SK-N-MC (cell line): ENCODE measurements at regions not wholly inside any gene's neighbourhood (a gene's known extent, or its start where the extent isn't known, plus 50 kb on each side); places are given as distances from the start of the nearest gene placed in this dataset.
A peak's percentile ranks its signal among the peaks of the same experiment; 100 is the strongest.

ENCODE experiments used
- EZH2 ChIP-seq: fragments of 200-600 bp; sonication (generic); IDR thresholded peaks from one replicate; pipeline ENCODE4 v1.6.1; 2017; ENCODE audit warnings: antibody characterized with exemption
- FOXP2 ChIP-seq: optimal IDR thresholded peaks from 2 replicates; pipeline ENCODE3; 2011; ENCODE audit warnings: mild to moderate bottlenecking, moderate library complexity; ENCODE audit not compliant: insufficient read depth; ENCODE audit errors: extremely low read length, control extremely low read depth
- POLR2AphosphoS5 ChIP-seq: IDR thresholded peaks from 2 replicates; pipeline ENCODE4 v1.6.1; 2012; ENCODE audit warnings: mild to moderate bottlenecking, low read depth, low read length, borderline replicate concordance

DNA sequence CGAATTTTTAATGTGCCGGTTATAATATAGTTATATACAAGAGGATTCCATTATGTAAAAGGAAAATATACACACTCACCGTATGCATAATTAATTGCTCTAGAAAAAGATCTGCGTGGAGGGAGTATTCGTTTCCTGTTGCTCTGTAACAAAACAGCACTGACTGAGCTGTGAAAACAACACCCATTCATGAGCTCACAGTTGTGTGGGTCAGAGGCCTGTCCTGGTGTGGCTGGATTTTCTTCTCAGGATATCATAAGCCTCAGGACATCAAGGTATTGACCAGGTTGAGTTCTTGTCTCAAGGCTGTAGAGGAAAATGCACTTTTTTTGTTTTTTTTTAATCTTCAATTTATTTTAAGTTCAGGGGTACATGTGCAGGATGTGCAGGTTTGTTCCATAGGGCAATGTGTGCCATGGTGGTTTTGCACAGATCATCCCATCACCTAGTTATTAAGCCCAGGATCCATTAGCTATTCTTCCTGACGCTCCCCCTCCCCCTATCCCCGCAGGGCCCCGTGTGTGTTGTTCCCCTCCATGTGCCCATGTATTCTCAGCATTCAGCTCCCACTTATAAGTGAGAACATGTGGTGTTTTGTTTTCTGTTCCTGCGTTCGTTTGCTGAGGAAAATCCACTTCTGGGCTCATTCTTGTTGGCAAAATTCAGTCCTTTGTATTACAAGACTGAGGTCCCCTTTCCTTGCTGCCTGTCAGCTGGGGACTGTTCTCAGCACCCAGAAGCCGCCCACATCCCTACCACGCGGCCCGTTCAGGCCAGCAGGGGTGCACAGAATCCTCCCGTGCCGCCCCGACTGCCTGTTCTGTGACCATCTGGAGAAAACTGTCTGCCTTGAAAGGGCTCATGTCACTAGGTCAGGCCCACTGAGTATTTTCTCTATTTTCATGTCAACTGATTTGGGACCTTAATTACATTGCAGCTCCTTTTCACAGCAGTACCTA lies 87.4 kb upstream of the ERRFI1 start:
- no peak for TF ChIP-seq POLR2AphosphoS5
- TF ChIP-seq EZH2 = no peak
- TF ChIP-seq FOXP2 = peak; percentile 80
